LHCN-M2 (cell line): ENCODE measurements at regions not wholly inside any gene's neighbourhood (a gene's known extent, or its start where the extent isn't known, plus 50 kb on each side); places are given as distances from the start of the nearest gene placed in this dataset.

Experiments
- DNase-seq: peaks from one replicate; pipeline ENCODE4 v3.0.0-alpha.2; 2012; ENCODE audit warnings: low read depth

DNA sequence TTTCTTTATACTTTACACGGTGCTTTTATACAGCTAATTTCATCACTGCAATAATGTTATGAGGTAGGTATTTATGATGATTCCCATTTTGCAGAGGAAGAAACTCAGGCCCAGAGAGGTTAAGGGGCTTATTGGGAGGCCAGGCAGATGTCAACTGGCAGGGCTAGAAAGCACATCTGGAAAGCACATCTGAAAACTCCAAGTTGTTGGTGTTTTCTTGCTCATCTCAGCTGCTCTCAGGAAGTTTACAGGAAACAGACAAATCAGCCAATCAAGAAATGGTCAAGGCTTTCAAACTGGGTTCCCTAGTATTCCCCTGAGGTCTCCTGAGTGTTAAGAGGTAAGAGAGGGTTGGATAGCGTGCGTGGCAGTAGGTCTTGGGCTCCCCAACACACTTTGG, 124.1 kb upstream of the MED13L start:
- DNase-seq, result no peak

DNA sequence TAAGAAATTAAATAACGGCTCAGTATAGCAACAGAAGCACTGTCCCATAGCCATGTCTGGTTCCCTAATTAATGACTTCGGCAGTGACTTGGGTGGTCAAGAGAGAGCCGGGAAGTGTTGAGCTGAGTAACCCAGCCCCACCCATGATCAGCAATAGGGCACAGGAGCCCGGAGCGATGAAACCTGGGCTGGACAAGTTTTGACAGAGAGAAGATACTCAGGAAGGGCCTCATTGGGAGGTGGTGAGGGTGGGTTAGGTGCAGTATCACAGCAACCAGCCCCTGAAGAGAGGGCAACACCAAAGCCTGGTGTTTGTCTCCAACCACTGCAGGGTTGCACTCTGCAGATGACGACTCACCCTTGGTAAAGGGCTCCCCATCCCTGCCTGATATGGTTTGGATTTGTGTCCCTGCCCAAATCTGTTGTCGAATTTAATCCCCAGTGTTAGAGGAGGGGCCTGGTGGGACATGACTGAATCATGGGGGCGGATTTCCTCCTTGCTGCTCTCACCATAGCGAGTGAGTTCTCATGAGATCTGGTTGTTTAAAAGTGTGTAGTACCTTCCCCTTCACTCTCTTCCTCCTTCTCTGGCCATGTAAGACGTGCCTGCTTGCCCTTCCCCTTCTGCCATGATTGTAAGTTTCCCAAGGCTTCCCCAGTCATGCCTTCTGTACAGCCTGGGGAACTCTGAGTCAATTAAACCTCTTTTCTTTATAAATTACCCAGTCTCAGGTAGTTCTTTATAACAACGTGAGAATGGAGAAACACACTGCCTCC, 124.9 kb upstream of the MED13L start:
- DNase-seq, result no peak

DNA sequence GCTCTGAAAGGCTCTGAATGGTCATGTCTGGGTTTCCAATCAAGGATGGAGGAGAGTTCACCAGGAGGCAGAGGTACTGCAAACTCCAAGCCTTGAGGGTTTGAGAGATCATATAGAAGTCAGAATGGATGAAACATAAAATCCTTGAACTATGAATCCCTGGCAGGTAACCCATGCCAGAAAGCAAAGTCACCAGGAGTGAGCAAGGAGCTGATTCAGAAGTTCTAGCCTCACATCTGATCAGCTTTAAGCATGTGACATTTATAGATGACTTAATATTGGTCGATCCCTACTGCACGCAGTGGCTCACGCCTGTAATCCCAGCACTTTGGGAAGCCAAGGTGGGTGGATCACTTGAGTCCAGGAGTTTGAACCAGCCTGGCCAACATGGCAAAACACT, 126.1 kb upstream of the MED13L start:
- DNase-seq, result no peak

DNA sequence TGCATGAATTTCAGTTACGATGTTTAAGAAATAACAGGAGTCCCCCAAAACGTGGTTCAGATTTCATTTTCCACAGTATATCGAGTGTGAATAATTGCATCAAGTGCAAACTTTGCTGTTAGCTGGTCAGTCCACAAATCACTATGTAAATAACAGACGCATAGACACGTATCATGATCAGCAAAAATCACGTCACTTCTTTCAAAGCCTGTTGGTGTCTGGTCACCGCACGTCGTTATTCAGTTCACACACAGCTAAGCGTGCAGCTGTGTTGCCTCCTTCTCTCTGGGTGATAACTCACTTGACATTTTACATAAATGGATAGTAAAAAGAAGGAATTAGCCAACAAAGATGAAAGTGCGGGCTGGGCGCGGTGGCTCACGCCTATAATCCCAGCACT, 126.8 kb upstream of the MED13L start:
- no peak for DNase-seq

DNA sequence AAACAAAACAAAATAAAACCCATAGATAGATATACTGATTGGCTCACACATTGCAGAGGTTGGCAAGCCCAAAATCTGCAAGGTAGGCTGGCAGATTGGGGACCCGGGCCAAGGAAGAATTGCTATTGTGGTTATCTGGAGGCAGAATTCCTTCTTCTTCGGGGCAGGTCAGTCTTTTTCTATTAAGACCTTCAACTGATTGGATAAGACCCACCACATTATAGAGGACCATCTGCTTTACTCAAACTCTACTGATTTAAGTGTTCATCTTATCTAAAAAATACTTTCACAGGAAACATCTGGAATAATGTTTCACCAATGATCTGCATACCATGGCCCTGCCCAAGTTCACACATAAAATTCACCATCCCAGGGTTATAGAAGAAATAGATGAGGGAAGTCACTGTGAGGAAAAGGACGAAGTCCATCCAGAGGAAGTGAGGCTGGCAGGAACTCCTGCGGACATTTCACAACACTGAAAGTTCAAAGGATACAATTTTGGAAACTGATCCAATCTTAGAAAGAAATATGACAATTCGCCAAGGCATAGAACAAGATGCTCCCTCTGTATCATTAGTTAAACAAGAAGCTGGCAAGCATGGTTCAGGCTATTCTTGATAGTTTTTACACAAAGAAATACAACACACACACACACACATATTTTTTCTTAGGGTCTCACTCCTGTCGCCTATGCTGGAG, 127.6 kb upstream of the MED13L start:
- DNase-seq, result no peak

DNA sequence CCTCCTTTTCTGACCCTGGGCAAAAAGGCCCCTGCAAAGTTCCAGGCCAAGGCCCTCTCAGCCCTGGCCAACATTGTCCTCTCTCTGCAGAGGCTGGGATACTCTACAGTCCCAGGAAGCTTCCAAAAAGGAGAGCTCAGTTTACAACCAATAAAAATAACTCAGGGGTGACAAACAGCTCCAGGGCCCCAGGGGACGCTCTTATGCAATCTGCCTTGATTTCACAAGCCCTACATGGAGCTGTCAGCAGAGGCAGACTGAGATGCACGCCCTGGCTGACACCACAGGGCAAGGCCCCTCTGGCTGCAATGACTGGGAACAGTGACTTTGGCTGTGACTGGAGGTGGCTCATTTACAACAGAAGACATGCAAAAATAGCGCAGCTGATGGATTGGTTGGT, 129.0 kb upstream of the MED13L start:
- peak; percentile 88 for DNase-seq

DNA sequence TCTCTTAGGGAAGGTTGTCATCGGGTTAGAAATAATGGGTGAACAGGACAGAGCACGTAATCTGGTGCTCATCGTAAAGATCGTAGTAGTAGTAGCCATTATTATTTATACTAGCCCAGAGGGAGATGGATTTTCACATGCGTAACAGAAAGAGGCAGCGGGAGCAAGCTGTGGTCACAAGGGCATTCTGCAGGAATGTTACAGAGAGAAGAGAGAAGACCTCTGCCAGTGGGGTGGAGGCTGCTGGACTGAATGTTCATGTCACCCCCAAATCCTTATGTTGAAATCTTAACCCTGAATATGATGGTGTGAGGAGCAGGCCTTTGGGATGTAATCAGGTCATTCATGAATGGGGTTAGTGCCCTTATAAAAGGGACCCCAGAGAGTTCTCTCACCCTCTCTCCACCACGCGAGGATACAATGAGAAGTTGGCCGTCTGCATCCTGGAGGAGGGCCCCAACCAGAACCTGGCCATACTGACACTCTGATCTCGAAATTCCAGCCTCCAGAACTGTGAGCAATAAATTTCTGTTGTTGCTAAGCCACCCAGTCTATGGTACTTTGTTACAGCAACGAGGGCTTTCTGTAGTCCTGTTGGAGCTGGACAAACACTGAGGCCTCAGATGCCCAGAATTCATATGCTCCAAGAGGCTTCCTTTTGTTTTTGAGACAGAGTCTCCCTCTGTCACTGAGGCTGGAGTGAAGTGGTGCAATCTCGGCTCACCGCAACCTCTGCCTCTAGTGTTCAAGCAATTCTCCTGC, 131.2 kb upstream of the MED13L start:
- no peak for DNase-seq

DNA sequence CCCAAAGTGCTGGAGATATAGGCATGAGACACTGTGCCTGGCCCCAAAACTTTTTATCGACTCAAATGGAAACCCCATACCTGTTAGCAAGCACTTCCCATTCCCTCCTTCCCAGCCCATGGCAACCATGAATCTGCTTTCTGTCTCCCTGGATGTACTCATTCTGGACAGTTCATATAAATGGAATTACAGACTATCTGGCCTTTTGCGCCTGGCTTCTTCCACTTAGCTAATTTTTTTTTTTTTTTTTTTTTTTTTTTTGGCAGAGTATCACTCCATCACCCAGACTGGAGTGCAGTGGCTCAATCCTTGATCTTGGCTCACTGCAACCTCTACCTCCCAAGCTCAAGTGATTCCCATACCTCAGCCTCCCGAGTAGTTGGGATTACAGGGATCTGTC, 134.5 kb upstream of the MED13L start:
- no peak for DNase-seq

DNA sequence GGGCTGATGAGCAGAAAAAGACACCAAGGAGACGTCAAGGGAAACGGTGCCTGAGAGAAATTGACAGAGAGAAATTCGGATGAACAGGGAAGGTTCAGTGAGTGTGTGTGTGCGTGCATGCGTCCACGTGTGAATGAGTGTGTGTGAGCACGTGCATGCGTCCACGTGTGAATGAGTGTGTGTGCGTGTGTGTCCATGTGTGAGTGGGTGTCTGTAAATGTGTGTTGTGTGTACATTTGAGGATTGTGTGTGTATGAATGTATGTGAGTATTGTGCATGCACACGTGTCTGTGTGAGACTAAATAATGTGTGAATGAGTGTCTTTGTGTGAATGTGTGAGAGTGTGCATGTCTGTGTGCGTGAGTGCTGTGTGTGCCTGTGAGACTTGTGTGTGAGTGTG, 137.4 kb upstream of the MED13L start:
- DNase-seq, result no peak

DNA sequence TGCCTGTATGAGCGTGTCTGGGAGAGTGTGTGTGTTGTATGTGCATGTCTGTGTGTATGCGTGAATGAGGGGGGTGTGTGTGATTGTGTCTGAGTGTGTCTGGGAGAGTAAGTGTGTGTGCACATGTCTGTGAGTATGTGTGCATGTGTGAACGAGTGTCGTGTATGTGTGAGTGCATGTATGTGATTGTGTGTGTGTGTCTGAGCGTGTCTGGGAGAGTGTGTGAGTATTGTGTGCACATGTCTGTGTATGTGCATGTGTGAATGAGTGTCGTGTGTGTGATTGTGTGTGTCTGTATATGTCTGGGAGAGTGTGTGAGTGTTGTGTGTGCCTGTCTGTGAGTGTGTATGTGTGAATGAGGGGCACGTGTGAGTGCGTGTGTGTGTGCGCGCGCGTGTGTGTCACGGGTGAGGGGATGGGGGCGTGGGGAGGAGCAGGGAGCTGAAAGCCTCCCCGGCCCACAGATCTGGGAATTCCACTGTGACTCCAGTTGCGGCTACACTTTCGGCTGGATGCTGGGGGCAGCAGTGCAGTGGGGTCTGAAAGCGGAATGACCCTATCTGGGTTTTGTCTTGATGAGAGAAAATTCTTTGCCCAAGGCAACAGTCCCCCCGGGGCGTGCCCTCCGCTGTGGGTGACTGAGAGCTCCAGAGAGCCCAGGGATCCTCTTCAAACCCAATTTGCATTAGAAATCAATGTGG, 138.1 kb upstream of the MED13L start:
- DNase-seq, result no peak

DNA sequence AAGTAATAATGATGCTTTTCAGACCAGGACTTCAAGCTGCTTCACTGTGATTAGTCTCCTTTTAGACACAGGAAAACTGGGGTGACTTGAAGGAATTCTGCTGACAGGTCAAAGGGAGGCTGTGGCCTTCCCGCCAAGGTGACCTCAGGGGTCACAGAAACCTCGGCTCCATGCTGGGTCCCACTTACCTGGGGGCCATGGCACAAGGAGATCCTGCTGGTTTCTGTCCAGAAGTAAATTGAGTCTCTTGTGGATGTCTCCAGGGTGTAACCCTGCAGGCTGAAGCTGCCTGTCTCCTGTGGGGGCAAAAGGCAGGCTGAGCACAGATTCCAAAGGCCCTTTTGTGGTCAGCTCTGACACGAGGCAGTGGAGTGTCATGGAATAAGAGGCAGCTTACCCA, 138.7 kb upstream of the MED13L start:
- no peak for DNase-seq

DNA sequence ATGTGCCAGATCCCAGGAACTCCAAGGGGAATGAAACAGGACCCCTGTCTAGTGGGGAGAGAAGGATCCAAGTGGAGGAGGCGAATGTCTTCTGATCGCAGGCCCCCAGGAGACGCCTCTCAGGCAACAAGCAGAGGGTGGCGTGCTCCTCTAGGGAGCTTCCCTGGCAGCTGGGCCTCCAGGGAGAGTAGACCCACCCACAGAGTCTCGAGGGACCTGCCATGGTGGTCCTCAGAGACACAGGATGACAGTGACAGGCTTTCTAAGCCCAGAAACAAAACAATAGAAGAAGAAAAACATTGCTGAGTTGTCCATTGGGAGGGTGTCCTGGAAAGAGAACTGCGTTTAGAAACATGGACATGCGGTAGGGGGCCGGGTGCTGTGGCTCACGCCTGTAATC, 140.6 kb upstream of the MAP1LC3B2 start:
- no peak for DNase-seq

DNA sequence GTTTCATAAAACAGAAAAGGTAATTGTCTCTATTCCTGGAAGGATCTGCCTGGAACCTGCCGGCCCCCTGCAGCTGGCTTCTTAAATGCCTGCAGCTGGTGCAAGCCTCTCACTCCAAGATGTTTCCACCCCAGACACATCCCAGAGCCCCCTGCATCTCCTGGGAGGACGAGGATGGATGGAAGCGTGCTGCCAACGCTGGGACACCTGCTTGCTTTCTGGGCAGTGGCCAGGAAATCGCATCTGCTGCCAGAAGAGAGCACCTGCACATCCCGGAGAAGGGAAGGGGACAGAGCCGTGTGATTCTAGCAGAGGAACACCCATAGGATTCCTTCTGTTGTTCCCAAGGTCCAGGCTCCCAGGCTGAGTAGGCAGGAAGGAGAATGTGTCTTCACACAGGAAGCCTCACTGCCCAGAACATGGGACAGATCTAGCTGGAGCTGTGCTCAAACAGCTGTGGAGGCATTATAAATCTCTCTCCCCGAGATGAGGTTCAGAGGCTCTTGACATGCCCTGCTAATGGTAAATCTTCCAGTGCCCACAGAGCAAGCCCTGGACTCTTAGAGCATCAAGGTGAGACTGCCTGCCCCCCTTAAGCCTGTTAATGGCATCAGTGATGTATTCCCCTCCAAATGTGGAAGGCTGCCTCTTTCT, 138.8 kb upstream of the MAP1LC3B2 start:
- DNase-seq, result no peak

DNA sequence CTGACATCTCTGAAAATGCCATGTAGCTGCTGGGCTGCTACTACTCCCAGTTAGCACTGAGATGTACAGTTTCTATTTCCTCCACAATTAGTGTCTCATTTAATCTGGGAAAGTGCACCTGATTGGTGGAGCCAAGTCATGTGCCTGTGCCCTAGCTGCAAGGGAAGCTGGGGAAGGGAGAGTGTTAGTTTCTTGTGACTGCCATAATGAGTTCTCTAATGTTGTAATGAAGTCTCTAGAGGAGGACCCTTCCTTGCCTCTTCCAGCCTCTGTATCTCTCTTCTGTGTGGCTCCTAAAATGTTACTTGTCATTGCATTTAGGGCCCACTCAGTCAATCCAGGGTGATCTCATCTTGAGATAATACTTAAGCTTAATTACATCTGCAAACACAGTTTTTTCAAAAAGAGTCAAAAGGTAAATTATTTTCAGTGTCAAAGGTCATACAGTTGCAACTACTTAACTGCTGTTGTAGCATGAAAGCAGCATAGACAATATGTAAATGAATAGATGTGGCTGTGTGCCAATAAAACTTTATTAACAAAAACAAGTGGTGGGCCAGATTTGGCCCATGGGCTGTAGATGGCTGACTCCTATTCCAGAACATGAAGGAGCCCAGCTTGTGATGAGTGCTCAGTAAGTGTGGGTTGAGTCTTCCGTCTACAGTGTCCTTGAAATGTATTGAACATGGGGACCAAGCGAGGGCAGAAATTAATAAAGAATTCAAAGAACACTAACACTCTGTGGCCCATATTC, 137.2 kb upstream of the MAP1LC3B2 start:
- no peak for DNase-seq

DNA sequence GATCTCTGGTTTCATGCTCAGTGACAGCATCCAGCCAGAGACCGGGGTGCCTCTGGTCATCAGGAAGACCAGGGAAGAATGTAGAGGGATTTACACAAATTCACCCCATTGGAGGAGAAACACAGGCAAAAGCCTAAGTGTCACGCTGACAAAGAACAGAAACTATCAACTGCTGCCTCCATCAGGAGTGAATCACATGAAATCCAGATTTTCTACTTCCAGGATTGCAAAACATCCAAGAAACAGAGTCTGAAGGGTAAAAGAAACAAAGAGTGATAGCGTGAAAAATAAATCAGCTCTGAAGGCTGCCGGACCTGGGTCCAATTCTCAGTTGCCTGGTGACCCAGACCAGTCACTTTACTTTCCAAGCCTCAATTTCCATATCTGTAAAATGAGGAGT, 136.1 kb upstream of the MAP1LC3B2 start:
- peak; percentile 50 for DNase-seq

DNA sequence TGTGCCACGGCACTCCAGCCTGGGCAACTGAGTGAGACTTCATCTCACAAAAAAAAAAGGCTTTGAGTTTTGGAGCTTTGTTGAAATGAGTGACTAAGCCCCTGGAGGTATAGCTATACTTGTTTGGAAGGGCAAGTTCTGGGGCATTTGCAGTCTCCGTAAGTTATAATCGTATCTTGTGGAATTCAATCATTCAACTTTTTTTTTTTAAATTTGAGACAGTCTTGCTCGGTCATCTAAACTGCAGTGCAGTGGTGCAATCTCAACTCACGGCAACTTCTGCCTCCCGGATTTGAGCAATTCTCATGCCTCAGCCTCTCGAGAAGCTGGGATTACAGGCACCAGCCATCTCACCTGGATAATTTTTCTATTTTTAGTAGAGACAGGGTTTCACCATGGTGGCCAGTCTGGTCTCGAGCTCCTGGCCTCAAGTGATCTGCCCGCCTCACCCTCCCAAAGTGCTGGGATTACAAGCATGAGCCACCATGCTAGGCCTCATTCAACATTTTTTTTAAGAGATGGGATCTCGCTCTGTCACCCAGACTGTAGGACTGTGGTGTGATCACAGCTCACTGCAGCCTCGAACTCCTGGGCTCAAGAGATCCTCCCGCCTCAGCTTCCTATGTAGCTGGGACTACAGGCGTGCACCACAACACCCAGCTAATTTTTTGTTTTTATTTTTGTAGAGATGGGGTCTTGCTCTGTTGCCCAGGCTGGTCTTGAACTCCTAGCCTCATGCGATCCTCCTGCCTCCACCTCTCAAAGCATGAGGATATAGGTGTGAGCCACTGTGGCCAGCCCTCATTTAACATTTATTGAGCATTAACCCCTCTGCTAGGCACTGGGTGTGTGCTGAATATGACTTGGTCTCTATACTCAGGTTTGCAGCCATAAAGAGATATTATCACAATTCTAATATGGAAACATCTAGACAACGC, 133.7 kb upstream of the MAP1LC3B2 start:
- no peak for DNase-seq

DNA sequence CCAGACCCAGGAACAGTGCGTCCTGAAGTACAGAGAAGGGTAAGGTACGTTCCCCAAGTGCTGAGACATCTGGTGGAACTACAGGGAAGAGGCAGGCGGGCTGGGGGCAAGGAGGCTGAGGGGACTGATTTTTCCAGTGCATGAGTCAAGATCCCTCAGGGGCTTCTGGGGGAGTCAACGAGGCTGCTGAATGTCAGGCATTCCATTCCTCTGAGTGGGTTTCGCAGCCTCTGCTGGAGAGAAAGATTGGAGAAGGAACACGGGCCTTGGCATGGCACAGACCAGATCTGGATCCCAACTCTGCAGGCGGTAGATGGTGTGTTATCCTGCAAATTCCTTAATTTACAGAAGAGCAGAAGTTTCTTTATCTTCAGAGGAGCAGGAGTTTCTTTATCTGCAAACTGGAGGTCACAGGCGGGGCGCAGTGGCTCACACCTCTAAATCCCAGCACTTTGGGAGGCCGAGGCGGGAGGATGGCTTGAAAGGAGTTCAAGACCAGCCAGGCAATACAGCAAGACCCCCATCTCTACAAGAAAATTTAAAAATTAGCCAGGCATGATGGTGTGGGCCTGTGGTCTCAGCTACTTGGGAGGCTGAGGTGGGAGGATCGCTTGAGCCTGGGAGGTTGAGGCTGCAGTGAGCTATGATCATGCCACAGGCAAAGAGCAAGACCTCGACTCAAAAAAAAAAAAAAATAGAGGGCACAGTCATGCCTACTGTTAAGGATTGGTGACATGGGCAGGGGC, 132.6 kb upstream of the MAP1LC3B2 start:
- DNase-seq, result peak; percentile 98

DNA sequence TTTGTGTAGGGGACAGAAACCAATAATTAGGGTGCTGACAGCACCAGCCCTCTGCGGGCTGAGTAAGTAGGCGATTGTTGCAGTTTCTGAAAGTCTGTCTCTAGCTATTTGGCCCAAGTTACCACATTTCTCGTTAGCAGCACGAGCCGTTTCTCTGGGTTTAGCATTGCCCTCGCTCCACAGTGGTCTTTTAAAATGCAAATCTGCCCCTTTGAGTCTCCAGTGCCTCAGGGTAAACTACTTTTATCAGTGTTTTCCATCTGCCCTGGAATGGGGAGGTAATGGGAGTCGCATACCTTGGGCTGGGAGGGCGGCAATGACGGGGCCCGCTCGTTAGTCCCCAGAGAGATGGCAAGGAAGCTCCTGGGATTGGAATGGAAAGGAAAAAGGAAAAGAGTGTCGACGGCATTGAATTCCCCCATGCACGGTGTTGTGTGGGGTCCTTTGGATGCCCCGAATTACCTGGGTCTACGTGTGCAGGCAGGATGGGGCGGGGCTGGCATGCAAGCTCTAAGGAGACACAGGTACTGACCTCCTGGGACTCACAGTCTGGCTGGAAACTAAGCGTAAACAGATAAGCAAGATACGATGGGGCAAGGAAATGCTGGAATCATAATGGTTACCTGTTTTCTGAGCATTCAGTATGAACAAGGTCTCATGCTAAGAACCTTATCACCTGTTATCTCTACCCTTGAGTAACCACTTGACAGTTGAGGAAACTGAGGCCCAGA, 131.8 kb upstream of the MAP1LC3B2 start:
- DNase-seq, result no peak
